GM13977 (cell line): ENCODE measurements at regions not wholly inside any gene's neighbourhood (a gene's known extent, or its start where the extent isn't known, plus 50 kb on each side); places are given as distances from the start of the nearest gene placed in this dataset.

ENCODE experiments used
- DNase-seq: peaks from one replicate; pipeline ENCODE4 v3.0.0; 2012; ENCODE audit warnings: low spot score
- in situ Hi-C: fragments of 300-500 bp; cut with MboI; formaldehyde crosslinking; loops from one replicate; pipeline ENCODE4 v1.12.0; 2022; ENCODE audit warnings: low sequenced_read_pairs, low pct_unique_long_range_greater_than_20kb, mixed read lengths, inconsistent platforms; ENCODE audit not compliant: unreplicated experiment
- TF ChIP-seq, protein P1 (sequence below): IDR thresholded peaks from 2 replicates; pipeline ENCODE4 v1.5.1; 2012; ENCODE audit warnings: mild to moderate bottlenecking, control low read depth; ENCODE audit not compliant: insufficient read depth; ENCODE audit errors: extremely low read depth, missing control alignments

- no peak for DNase-seq
- TF ChIP-seq, protein P1, sequence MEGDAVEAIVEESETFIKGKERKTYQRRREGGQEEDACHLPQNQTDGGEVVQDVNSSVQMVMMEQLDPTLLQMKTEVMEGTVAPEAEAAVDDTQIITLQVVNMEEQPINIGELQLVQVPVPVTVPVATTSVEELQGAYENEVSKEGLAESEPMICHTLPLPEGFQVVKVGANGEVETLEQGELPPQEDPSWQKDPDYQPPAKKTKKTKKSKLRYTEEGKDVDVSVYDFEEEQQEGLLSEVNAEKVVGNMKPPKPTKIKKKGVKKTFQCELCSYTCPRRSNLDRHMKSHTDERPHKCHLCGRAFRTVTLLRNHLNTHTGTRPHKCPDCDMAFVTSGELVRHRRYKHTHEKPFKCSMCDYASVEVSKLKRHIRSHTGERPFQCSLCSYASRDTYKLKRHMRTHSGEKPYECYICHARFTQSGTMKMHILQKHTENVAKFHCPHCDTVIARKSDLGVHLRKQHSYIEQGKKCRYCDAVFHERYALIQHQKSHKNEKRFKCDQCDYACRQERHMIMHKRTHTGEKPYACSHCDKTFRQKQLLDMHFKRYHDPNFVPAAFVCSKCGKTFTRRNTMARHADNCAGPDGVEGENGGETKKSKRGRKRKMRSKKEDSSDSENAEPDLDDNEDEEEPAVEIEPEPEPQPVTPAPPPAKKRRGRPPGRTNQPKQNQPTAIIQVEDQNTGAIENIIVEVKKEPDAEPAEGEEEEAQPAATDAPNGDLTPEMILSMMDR: no peak
- in situ Hi-C loops: no loop called here
Measured at GRCh38 chr14:98103705-98104104, 1168.3 kb downstream of the BCL11B start.

DNA sequence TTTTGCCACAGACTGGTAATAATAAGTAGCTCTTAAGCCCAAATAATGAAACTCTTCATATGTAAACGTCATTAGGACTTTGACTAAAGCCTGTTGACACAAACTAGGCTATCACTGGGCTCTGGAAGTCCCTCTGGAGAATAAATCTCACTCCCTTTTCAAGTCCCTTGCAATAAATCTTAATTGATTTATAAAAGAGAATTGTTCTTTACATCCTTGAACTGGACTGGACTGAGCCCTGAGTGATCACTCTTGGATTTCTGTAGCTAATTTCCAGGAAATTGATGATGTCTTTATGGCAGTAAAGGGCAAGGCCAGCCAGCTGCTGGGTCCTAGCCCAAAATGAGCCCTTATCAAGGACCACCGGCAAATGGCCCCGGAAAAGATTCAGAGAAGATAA lies 1162.7 kb downstream of the BCL11B start:
- TF ChIP-seq, protein P1: no peak
- in situ Hi-C loops: no loop called here
- DNase-seq: no peak

- no peak for DNase-seq
- in situ Hi-C loops: no loop called here
- TF ChIP-seq, protein P1: no peak
Measured at GRCh38 chr14:98112194-98112780, 1159.7 kb downstream of the BCL11B start.

DNA sequence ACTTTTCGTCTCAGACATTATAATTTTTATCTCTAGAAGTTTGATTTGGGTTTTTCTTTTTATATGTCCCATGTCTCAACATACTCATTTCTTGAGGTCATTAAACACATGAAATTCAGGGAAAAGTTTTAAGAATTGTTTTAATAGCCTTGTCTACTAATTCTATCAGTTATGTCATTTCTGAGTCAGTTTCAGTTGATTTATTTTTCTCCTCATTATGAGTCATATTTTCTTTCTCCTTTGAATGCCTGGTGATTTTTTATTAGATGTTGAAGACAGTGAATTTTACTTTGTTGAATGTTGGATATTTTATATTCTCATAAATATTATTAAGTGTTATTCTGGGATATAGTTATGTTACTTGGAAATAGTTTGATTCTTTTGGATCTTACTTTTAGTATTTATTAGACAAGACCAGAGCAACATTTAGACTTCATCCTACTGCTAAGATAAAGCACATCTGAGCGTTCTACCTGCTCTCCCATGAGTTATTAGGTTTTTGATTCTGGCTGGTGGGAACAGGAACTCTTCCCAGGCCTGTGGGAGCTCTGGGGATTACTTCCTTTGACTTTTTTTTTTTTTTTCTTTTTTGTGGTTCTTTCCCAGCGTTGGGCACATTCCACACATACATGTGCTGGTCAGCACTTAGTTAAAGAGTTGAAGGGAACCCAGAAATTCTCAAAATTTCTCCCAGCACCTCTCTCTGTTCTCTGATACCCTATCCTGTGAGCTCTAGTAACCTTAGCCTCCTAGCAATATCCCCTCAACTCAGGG lies 1157.7 kb downstream of the BCL11B start:
- DNase-seq: no peak
- in situ Hi-C loops: no loop called here
- TF ChIP-seq, protein P1: no peak

DNA sequence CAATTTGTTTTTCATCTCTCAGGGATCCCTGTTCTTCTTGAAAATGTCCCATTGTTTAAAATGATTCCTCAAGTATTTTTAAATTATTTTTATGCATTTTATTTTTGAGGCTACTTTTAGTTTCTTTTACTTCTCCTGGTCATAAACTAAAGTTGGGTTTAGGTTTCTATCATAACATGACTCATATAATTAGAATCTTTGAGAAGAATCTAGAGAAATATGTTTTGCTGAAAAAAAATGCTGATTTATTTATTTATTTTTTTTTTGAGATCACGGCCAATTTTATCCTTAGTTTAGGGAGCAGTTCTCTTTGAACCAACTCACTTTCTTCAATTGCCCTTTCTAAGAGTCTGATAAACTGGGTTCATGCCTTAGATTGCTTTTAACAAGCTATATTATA lies 1157.1 kb downstream of the BCL11B start:
- DNase-seq: no peak
- TF ChIP-seq, protein P1: no peak
- in situ Hi-C loops: no loop called here

GRCh38 chr14:98118749-98119148 lies 1153.2 kb downstream of the BCL11B start:
- TF ChIP-seq, protein P1: no peak
- no peak for DNase-seq
- in situ Hi-C loops: no loop called here
